Caco-2 (cell line): ENCODE measurements at regions not wholly inside any gene's neighbourhood (a gene's known extent, or its start where the extent isn't known, plus 50 kb on each side); places are given as distances from the start of the nearest gene placed in this dataset.

ENCODE experiments used
- BruUV-seq: library from RNA; stranded (reverse); fragments of 400-500 nt; replicated peaks from 2 replicates; lab custom pipeline; 2021; lab: Mats Ljungman, UMichigan
- CTCF ChIA-PET: fragments of 300-600 bp; sonication (Branson Sonifier 250); formaldehyde crosslinking; loops from one replicate; lab custom pipeline; 2022; ENCODE audit warnings: antibody characterized with exemption; lab: Charles Lee
- POLR2A ChIA-PET: fragments of 300-600 bp; sonication (Branson Sonifier 250); formaldehyde crosslinking; loops from one replicate; lab custom pipeline; 2022; ENCODE audit warnings: antibody characterized with exemption; lab: Charles Lee
- DNase-seq, 2 experiments: peaks; one replicate each; pipeline versions ENCODE4 v3.0.0 to v3.0.0-alpha.2; 2020 to 2022
- H3K27me3 ChIP-seq: replicated peaks from 2 replicates; pipeline ENCODE4 v1.6.0; 2011; ENCODE audit warnings: low read length; ENCODE audit not compliant: control insufficient read depth, insufficient read depth
- H3K36me3 ChIP-seq: 2 replicates; pipeline ENCODE4 v1.5.1; 2011; ENCODE audit warnings: low read length; ENCODE audit not compliant: control insufficient read depth, insufficient read depth
- H3K4me1 ChIP-seq: fragments of 250-450 bp; sonication (Bioruptor Pico); 2 replicates; pipeline ENCODE4 v1.5.1; 2020; ENCODE audit warnings: mild to moderate bottlenecking
- H3K4me3 ChIP-seq: 2 replicates; pipeline ENCODE4 v1.5.1; 2011; ENCODE audit warnings: low read depth, mild to moderate bottlenecking, control low read depth, low read length
- H3K9me3 ChIP-seq: fragments of 250-450 bp; sonication (Bioruptor Pico); 2 replicates; pipeline ENCODE4 v1.5.1; 2020; ENCODE audit warnings: mild to moderate bottlenecking, moderate library complexity
- H3K27ac Mint-ChIP-seq: one replicate; pipeline ENCODE4 v1.8.0; 2022; ENCODE audit warnings: mixed read lengths; ENCODE audit not compliant: unreplicated experiment
- H3K27me3 Mint-ChIP-seq: one replicate; pipeline ENCODE4 v1.8.0; 2022; ENCODE audit warnings: mixed read lengths; ENCODE audit not compliant: insufficient read depth, unreplicated experiment
- H3K36me3 Mint-ChIP-seq: one replicate; pipeline ENCODE4 v1.8.0; 2022; ENCODE audit warnings: mild to moderate bottlenecking, mixed read lengths; ENCODE audit not compliant: insufficient read depth, unreplicated experiment
- H3K4me1 Mint-ChIP-seq: one replicate; pipeline ENCODE4 v1.8.0; 2022; ENCODE audit warnings: low read depth, mixed read lengths; ENCODE audit not compliant: unreplicated experiment
- H3K4me3 Mint-ChIP-seq: one replicate; pipeline ENCODE4 v1.8.0; 2022; ENCODE audit warnings: mild to moderate bottlenecking, moderate library complexity, mixed read lengths; ENCODE audit not compliant: unreplicated experiment
- H3K9me3 Mint-ChIP-seq: one replicate; pipeline ENCODE4 v1.8.0; 2022; ENCODE audit warnings: mixed read lengths; ENCODE audit not compliant: unreplicated experiment
- intact Hi-C: fragments of 100-400 bp; cut with micrococcal nuclease; formaldehyde crosslinking; loops from one replicate; pipeline ENCODE4 v1.10.0; 2022; ENCODE audit not compliant: unreplicated experiment
- TF ChIP-seq, protein P1 (sequence below), 2 experiments: fragments of 200-600 bp in 1 of 2; IDR thresholded peaks; 1 replicate in 1 of 2; 2 replicates in 1 of 2; pipeline versions ENCODE4 v1.5.1 to v1.8.0; 2011 to 2022; ENCODE audit warnings: antibody characterized with exemption in 1 of 2, control low read depth in 1 of 2, inconsistent platforms in 1 of 2, low read depth in 1 of 2, low read length in 1 of 2, mild to moderate bottlenecking in 1 of 2, moderate library complexity in 1 of 2; ENCODE audit not compliant: insufficient read depth in 1 of 2, severe bottlenecking in 1 of 2, unreplicated experiment in 1 of 2

DNA sequence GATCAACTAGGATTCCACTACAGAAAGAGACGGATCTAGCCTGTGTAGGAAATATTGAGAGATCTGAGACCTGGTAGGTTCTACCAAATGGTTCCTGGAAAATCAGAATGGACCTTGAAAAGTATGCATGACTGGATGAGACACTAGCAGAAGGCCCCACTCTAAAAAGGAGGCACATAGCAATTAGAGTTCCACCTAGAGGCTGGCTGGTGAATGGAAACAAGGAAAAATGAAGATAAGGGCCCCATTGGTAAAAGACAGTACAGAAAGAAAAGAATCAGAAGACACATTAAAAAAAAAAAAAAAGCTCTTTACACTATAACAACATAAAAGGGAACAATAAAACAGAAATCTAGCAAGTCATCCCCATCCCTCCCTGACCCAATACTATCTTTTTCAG is 518.5 kb downstream of the NR2F1-AS1 start:
- Histone ChIP-seq H3K27me3 (no peaks in the 10 kb centered on the region), H3K4me1 (no peaks in the 10 kb centered on the region), H3K36me3 (no peaks in the 10 kb centered on the region), H3K4me3 (no peak overlapping the region), H3K9me3 (no peaks in the 10 kb centered on the region)
- Mint-ChIP-seq H3K36me3 (no peaks in the 10 kb centered on the region), H3K27me3 (no peaks in the 10 kb centered on the region), H3K4me3 (no peak overlapping the region), H3K9me3 (no peaks in the 10 kb centered on the region), H3K4me1 (no peaks in the 10 kb centered on the region), H3K27ac (no peak overlapping the region)
- POLR2A ChIA-PET, result no interaction called here
- no TSS peak for BruUV-seq
- DNase-seq, result peak in 1 of 2 experiments; percentile 22
- intact Hi-C loops, result loop anchor here (1.0 kb wide), 2 partner anchors 153 to 374 kb away; no protein-coding TSS in a partner anchor
- CTCF ChIA-PET, result no interaction called here
- TF ChIP-seq, protein P1, sequence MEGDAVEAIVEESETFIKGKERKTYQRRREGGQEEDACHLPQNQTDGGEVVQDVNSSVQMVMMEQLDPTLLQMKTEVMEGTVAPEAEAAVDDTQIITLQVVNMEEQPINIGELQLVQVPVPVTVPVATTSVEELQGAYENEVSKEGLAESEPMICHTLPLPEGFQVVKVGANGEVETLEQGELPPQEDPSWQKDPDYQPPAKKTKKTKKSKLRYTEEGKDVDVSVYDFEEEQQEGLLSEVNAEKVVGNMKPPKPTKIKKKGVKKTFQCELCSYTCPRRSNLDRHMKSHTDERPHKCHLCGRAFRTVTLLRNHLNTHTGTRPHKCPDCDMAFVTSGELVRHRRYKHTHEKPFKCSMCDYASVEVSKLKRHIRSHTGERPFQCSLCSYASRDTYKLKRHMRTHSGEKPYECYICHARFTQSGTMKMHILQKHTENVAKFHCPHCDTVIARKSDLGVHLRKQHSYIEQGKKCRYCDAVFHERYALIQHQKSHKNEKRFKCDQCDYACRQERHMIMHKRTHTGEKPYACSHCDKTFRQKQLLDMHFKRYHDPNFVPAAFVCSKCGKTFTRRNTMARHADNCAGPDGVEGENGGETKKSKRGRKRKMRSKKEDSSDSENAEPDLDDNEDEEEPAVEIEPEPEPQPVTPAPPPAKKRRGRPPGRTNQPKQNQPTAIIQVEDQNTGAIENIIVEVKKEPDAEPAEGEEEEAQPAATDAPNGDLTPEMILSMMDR (IDR thresholded peaks at IDR 0.05; ENCODE audit: insufficient read depth in 1 of 2, low read depth in 1 of 2, low read length in 1 of 2, severe bottlenecking in 1 of 2, unreplicated experiment in 1 of 2), result peak; percentile 27 to 55

DNA sequence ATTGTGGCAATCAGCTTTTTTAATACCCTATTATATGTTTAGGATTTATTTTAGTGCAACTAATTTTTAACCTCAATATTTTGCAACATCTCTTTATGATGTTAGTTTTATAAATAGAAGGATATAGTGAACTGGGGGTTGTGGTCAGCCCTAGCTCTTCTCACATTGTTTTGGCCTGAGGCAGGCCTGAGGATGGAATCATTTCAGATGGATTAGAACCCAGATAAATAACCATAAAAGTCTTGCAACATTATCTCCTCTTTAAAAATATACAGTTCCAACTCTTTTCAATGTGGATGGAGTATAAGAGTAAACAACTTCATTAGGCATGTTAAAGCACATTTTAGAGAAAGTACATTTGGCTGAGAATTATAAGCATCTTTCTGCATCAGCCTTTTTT is 522.7 kb downstream of the NR2F1-AS1 start:
- Mint-ChIP-seq H3K4me1 (peaks cover 7% of the 10 kb centered on the region), H3K36me3 (no peaks in the 10 kb centered on the region), H3K4me3 (no peak overlapping the region), H3K9me3 (no peaks in the 10 kb centered on the region), H3K27me3 (no peaks in the 10 kb centered on the region), H3K27ac (no peak overlapping the region)
- intact Hi-C loops, result no loop called here
- H3K4me1 ChIP-seq, result no peaks in the 10 kb centered on the region
- H3K36me3 ChIP-seq, result no peaks in the 10 kb centered on the region
- H3K27me3 ChIP-seq, result no peaks in the 10 kb centered on the region
- ChIA-PET CTCF (no interaction called here), POLR2A (no interaction called here)
- DNase-seq, result no peak
- no peaks in the 10 kb centered on the region for H3K9me3 ChIP-seq
- BruUV-seq, result no TSS peak
- H3K4me3 ChIP-seq, result no peak overlapping the region
- TF ChIP-seq, protein P1 (IDR thresholded peaks at IDR 0.05; ENCODE audit: insufficient read depth in 1 of 2, low read depth in 1 of 2, low read length in 1 of 2, severe bottlenecking in 1 of 2, unreplicated experiment in 1 of 2), result no peak

DNA sequence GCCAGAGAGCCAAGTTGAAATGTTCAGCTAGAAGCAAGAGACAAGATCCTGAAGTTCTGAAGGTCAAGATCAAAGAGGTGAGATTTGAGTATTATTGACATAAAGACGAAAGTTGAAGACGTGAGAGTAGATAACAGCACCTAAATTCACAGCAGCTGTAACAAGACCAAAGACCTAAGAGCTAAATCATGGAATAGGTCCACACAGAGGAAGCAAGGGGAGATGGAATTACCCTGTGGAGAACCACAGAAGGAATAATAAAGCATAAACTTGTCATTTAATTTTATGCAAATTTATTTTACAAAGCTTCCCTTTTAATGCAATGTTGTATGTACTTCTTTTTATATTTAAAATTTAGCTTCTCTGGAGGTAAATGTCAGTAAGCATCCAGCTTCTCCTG is 523.7 kb downstream of the NR2F1-AS1 start:
- TF ChIP-seq, protein P1 (IDR thresholded peaks at IDR 0.05; ENCODE audit: insufficient read depth in 1 of 2, low read depth in 1 of 2, low read length in 1 of 2, severe bottlenecking in 1 of 2, unreplicated experiment in 1 of 2), result no peak
- BruUV-seq, result no TSS peak
- no peaks in the 10 kb centered on the region for H3K4me1 ChIP-seq
- no peak overlapping the region for H3K4me3 ChIP-seq
- ChIA-PET POLR2A (no interaction called here), CTCF (no interaction called here)
- no peaks in the 10 kb centered on the region for H3K36me3 ChIP-seq
- no peaks in the 10 kb centered on the region for H3K9me3 Mint-ChIP-seq
- peaks cover 7% of the 10 kb centered on the region for H3K4me1 Mint-ChIP-seq
- no peak overlapping the region for H3K27ac Mint-ChIP-seq
- no peaks in the 10 kb centered on the region for H3K36me3 Mint-ChIP-seq
- no peaks in the 10 kb centered on the region for H3K27me3 Mint-ChIP-seq
- intact Hi-C loops, result no loop called here
- no peak for DNase-seq
- H3K4me3 Mint-ChIP-seq, result no peak overlapping the region
- H3K9me3 ChIP-seq, result no peaks in the 10 kb centered on the region
- no peaks in the 10 kb centered on the region for H3K27me3 ChIP-seq
